ENCODE measurements at regions not wholly inside any gene's neighbourhood (a gene's known extent, or its start where the extent isn't known, plus 50 kb on each side); places are given as distances from the start of the nearest gene placed in this dataset.

GRCh38 chr3:168269001-168269400, 173.3 kb upstream of the GOLIM4 start:
- TF ChIP-seq, protein P1, sequence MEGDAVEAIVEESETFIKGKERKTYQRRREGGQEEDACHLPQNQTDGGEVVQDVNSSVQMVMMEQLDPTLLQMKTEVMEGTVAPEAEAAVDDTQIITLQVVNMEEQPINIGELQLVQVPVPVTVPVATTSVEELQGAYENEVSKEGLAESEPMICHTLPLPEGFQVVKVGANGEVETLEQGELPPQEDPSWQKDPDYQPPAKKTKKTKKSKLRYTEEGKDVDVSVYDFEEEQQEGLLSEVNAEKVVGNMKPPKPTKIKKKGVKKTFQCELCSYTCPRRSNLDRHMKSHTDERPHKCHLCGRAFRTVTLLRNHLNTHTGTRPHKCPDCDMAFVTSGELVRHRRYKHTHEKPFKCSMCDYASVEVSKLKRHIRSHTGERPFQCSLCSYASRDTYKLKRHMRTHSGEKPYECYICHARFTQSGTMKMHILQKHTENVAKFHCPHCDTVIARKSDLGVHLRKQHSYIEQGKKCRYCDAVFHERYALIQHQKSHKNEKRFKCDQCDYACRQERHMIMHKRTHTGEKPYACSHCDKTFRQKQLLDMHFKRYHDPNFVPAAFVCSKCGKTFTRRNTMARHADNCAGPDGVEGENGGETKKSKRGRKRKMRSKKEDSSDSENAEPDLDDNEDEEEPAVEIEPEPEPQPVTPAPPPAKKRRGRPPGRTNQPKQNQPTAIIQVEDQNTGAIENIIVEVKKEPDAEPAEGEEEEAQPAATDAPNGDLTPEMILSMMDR (IDR thresholded peaks at IDR 0.05; ENCODE audit: insufficient read depth, low read depth, low read length) = no peak
- no peak for TF ChIP-seq EZH2 (IDR thresholded peaks at IDR 0.05; ENCODE audit: insufficient read depth, low read length)
